Endothelial cell of umbilical vein (primary cell): ENCODE measurements at regions not wholly inside any gene's neighbourhood (a gene's known extent, or its start where the extent isn't known, plus 50 kb on each side); places are given as distances from the start of the nearest gene placed in this dataset.

Experiments used
- BruUV-seq: library from RNA; stranded (reverse); fragments of 400-500 nt; replicated peaks from 2 replicates; lab custom pipeline; 2021; lab: Mats Ljungman, UMichigan
- CTCF ChIA-PET: fragments of 300-600, 350-600 bp; sonication (Branson Sonifier 250); formaldehyde crosslinking; loops from one replicate; lab custom pipeline; 2021; ENCODE audit warnings: antibody characterized with exemption, inconsistent platforms; lab: Charles Lee
- POLR2A ChIA-PET: fragments of 300-600, 350-600 bp; sonication (Branson Sonifier 250); formaldehyde crosslinking; loops from one replicate; lab custom pipeline; 2021; ENCODE audit warnings: antibody characterized with exemption, inconsistent platforms; lab: Charles Lee
- DNase-seq: peaks from one replicate; pipeline ENCODE4 v3.0.0-alpha.2; 2011; ENCODE audit warnings: low read depth, low spot score
- FAIRE-seq: peaks from 2 replicates; lab custom pipeline; 2011; peaks lifted over from hg19 to GRCh38; lab: Jason Lieb, UNC
- H2AFZ ChIP-seq: 2 replicates; pipeline ENCODE4 v1.6.0; 2012; ENCODE audit warnings: low read depth, low read length, control low read depth, inconsistent platforms
- H3K27ac ChIP-seq: 2 replicates; pipeline ENCODE4 v1.5.1; 2011; ENCODE audit warnings: low read depth, mild to moderate bottlenecking, control low read depth, low read length, moderate library complexity; ENCODE audit not compliant: insufficient read depth
- H3K27me3 ChIP-seq, 2 experiments: 2 replicates each; pipeline versions ENCODE4 v1.6.0 to v1.6.1; 2011; ENCODE audit warnings: low read length in 2 of 2, mixed read lengths in 1 of 2; ENCODE audit not compliant: control insufficient read depth in 2 of 2, insufficient read depth in 2 of 2
- H3K36me3 ChIP-seq, 2 experiments: 2 replicates in 1 of 2; 3 replicates in 1 of 2; pipeline ENCODE4 v1.5.1; 2011; ENCODE audit warnings: low read length in 2 of 2, mild to moderate bottlenecking in 1 of 2, moderate library complexity in 1 of 2; ENCODE audit not compliant: control insufficient read depth in 2 of 2, insufficient read depth in 2 of 2; ENCODE audit errors: extremely low read depth in 1 of 2
- H3K4me1 ChIP-seq: 3 replicates; pipeline ENCODE4 v1.5.1; 2011; ENCODE audit warnings: mild to moderate bottlenecking, low read length; ENCODE audit not compliant: control insufficient read depth, insufficient read depth; ENCODE audit errors: extremely low read depth
- H3K4me2 ChIP-seq: 2 replicates; pipeline ENCODE4 v1.6.1; 2011; ENCODE audit warnings: low read length, control low read depth, mixed read lengths; ENCODE audit not compliant: insufficient read depth
- H3K4me3 ChIP-seq, 3 experiments: fragments of 200-600 bp in 1 of 3; sonication (generic), shearing (Covaris generic) in 1 of 3; replicated peaks in 1 of 3; 2 replicates each; pipeline ENCODE4 v1.5.1; 2011 to 2016; ENCODE audit warnings: control low read depth in 3 of 3, low read length in 3 of 3, mild to moderate bottlenecking in 2 of 3, inconsistent platforms in 1 of 3, low read depth in 1 of 3, moderate library complexity in 1 of 3; ENCODE audit not compliant: insufficient read depth in 1 of 3
- H3K79me2 ChIP-seq: 2 replicates; pipeline ENCODE4 v1.6.0; 2012; ENCODE audit warnings: low read length, inconsistent platforms; ENCODE audit not compliant: control insufficient read depth, insufficient read depth
- H3K9ac ChIP-seq: replicated peaks from 2 replicates; pipeline ENCODE3; 2011; ENCODE audit warnings: low read length, control low read depth; ENCODE audit not compliant: insufficient read depth; ENCODE audit errors: extremely low read depth
- H3K9me1 ChIP-seq: replicated peaks from 3 replicates; pipeline ENCODE4 v1.6.0; 2011; ENCODE audit warnings: mild to moderate bottlenecking, low read length; ENCODE audit not compliant: control insufficient read depth, insufficient read depth; ENCODE audit errors: extremely low read depth
- H3K9me3 ChIP-seq: replicated peaks from 2 replicates; pipeline ENCODE4 v1.5.1; 2012; ENCODE audit warnings: low read length, inconsistent platforms; ENCODE audit not compliant: control insufficient read depth, insufficient read depth
- H4K20me1 ChIP-seq: replicated peaks from 2 replicates; pipeline ENCODE3; 2011; ENCODE audit warnings: mild to moderate bottlenecking, low read length; ENCODE audit not compliant: control insufficient read depth, insufficient read depth; ENCODE audit errors: extremely low read depth
- EZH2 ChIP-seq: IDR thresholded peaks from 2 replicates; pipeline ENCODE4 v1.6.1; 2012; ENCODE audit warnings: borderline replicate concordance, low read depth, mild to moderate bottlenecking, moderate library complexity, low read length, inconsistent platforms; ENCODE audit not compliant: severe bottlenecking
- FOS ChIP-seq: IDR thresholded peaks from 2 replicates; pipeline ENCODE4 v1.6.1; 2011; ENCODE audit warnings: mild to moderate bottlenecking, low read length, moderate library complexity, borderline replicate concordance; ENCODE audit not compliant: insufficient read depth
- GATA2 ChIP-seq: IDR thresholded peaks from 2 replicates; pipeline ENCODE4 v1.7.0; 2011; ENCODE audit warnings: low read depth, mild to moderate bottlenecking, moderate library complexity, mixed read lengths, low read length; ENCODE audit not compliant: insufficient read length, insufficient read depth
- JUN ChIP-seq: IDR thresholded peaks from 2 replicates; pipeline ENCODE4 v1.6.1; 2011; ENCODE audit warnings: borderline replicate concordance, low read depth; ENCODE audit not compliant: insufficient read length, insufficient read depth
- MYC ChIP-seq: IDR thresholded peaks from one replicate; pipeline ENCODE4 v1.6.1; 2011; ENCODE audit warnings: mild to moderate bottlenecking, low read depth, low read length
- POLR2A ChIP-seq: IDR thresholded peaks from 2 replicates; pipeline ENCODE4 v1.6.1; 2012; ENCODE audit warnings: low read depth, mild to moderate bottlenecking, control low read depth, low read length
- POLR2AphosphoS5 ChIP-seq: IDR thresholded peaks from 2 replicates; pipeline ENCODE4 v1.6.1; 2012; ENCODE audit warnings: low read depth, mild to moderate bottlenecking, control low read depth, low read length, moderate library complexity; ENCODE audit not compliant: insufficient read depth
- dilution Hi-C: fragments of 300-500 bp; cut with MboI; formaldehyde crosslinking; loops from one replicate; pipeline ENCODE4 v1.15.0; 2019; ENCODE audit warnings: low sequenced_read_pairs; ENCODE audit not compliant: extremely low pct_ligation_motif_present
- intact Hi-C: fragments of 100-400 bp; cut with micrococcal nuclease; formaldehyde crosslinking; loops from one replicate; pipeline ENCODE4 v1.10.0; 2022
- TF ChIP-seq, protein P1 (sequence below): IDR thresholded peaks from 2 replicates; pipeline ENCODE4 v1.6.1; 2011; ENCODE audit not compliant: insufficient read depth, insufficient read length
- TF ChIP-seq, protein P2 (sequence below), 2 donors: IDR thresholded peaks; 1 replicate in 1 of 2; 2 replicates in 1 of 2; pipeline ENCODE4 v1.5.1; 2011; ENCODE audit warnings: low read length in 2 of 2, mild to moderate bottlenecking in 2 of 2, moderate library complexity in 2 of 2, control low read depth in 1 of 2, inconsistent platforms in 1 of 2, low read depth in 1 of 2; ENCODE audit not compliant: insufficient read depth in 1 of 2; ENCODE audit errors: extremely low read depth in 1 of 2

GRCh38 chr1:170415710-170416372 lies 116.1 kb upstream of the GORAB start:
- dilution Hi-C loops: no loop called here
- intact Hi-C loops: no loop called here
- H4K20me1 ChIP-seq: no peaks in the 10 kb centered on the region
- H3K4me2 ChIP-seq: no peak overlapping the region
- no peaks in the 10 kb centered on the region for H3K9me3 ChIP-seq
- DNase-seq (no peak), FAIRE-seq (no peak)
- H3K27ac ChIP-seq: no peak overlapping the region
- CTCF ChIA-PET: no interaction called here
- H3K9me1 ChIP-seq: no peaks in the 10 kb centered on the region
- TF ChIP-seq JUN (no peak), MYC (no peak), EZH2 (no peak), FOS (no peak), POLR2AphosphoS5 (no peak), GATA2 (no peak), POLR2A (no peak)
- TF ChIP-seq, protein P1, sequence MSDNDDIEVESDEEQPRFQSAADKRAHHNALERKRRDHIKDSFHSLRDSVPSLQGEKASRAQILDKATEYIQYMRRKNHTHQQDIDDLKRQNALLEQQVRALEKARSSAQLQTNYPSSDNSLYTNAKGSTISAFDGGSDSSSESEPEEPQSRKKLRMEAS: no peak
- TF ChIP-seq, protein P2, sequence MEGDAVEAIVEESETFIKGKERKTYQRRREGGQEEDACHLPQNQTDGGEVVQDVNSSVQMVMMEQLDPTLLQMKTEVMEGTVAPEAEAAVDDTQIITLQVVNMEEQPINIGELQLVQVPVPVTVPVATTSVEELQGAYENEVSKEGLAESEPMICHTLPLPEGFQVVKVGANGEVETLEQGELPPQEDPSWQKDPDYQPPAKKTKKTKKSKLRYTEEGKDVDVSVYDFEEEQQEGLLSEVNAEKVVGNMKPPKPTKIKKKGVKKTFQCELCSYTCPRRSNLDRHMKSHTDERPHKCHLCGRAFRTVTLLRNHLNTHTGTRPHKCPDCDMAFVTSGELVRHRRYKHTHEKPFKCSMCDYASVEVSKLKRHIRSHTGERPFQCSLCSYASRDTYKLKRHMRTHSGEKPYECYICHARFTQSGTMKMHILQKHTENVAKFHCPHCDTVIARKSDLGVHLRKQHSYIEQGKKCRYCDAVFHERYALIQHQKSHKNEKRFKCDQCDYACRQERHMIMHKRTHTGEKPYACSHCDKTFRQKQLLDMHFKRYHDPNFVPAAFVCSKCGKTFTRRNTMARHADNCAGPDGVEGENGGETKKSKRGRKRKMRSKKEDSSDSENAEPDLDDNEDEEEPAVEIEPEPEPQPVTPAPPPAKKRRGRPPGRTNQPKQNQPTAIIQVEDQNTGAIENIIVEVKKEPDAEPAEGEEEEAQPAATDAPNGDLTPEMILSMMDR (IDR thresholded peaks at IDR 0.05; ENCODE audit: extremely low read depth in 1 of 2, insufficient read depth in 1 of 2, low read depth in 1 of 2, low read length in 2 of 2): no peak
- H3K4me3 ChIP-seq: no peak overlapping the region
- H3K9ac ChIP-seq: no peak overlapping the region
- H3K4me1 ChIP-seq: no peaks in the 10 kb centered on the region
- H3K79me2 ChIP-seq: no peaks in the 10 kb centered on the region
- peaks cover 0 to 3% of the 10 kb centered on the region in 2 experiments for H3K27me3 ChIP-seq
- no peak overlapping the region for H2AFZ ChIP-seq
- BruUV-seq: no TSS peak
- POLR2A ChIA-PET: no interaction called here
- H3K36me3 ChIP-seq: no peaks in the 10 kb centered on the region
